LHCN-M2 (cell line): ENCODE measurements at regions not wholly inside any gene's neighbourhood (a gene's known extent, or its start where the extent isn't known, plus 50 kb on each side); places are given as distances from the start of the nearest gene placed in this dataset.

Source experiments
- DNase-seq: peaks from one replicate; pipeline ENCODE4 v3.0.0-alpha.2; 2012; ENCODE audit warnings: low read depth

DNA sequence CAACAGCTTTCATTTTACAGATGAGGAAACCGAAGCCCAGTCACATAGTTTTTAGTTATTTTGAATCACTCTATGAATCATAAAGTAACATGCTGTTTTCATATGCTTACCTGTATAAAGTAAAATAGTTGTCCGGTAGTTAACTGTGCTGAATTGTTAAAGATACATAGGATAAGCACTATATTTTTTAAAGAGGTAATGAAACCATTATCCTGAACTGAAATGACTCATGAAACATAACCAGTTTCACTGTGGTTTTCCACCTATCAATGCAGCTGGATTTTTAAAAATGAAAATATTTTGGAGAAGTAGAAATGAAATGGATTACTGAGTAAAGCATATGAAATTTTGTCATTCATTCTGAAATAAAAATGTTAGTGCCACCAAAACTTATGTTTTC lies 655.0 kb downstream of the OLFM4 start:
- no peak for DNase-seq

DNA sequence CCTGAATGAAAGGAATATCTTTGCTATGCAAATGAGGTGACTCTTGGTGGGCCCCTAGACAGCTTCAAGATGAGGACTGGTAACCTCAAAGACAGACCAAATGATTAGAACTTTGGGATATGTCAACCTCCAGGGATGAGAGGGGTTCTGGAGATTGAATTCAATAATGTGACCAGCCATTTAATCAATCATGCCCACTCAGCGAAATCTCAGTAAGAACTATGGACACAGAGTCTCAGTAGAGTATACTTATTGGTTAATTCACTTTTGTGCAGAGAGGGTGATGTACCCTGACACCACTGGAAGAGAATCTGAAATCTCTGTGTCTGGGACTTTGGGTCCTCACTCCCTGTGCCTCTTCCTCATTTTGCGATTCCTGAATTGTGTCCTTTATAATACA lies 662.8 kb downstream of the OLFM4 start:
- no peak for DNase-seq

DNA sequence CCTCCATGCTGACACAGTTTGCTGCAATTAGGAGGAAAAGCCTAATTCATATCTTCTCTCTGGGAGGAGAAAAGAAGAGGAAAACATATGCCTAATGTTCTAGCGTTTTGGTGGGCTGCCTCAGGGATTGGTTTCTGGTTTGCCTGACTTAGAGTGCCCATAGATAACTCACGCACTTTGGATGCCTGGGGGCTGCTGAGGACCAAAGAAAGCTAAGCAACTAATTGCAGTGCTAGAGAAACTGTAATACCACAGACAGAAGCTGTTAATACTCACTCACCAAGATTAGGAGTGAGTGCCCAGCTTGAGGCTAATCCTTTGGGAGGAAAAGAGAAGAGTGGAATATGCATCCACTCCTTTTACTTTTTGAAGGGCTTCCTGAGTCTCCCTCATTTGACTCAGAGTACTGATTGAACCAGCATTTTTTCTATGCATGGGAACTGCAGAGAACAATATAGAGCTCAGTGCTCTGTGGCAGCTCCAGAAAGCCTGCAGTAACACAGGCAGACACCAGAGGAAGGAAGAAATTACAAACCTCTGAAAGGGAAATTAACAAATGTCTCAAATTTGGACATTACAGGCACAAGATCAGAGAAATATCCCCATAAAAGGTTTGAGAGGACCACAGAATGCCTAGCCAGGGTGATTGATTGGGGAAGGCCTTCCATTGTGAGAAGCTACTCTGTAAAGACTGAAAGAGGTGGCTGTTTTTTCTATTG lies 666.4 kb downstream of the OLFM4 start:
- DNase-seq: no peak

DNA sequence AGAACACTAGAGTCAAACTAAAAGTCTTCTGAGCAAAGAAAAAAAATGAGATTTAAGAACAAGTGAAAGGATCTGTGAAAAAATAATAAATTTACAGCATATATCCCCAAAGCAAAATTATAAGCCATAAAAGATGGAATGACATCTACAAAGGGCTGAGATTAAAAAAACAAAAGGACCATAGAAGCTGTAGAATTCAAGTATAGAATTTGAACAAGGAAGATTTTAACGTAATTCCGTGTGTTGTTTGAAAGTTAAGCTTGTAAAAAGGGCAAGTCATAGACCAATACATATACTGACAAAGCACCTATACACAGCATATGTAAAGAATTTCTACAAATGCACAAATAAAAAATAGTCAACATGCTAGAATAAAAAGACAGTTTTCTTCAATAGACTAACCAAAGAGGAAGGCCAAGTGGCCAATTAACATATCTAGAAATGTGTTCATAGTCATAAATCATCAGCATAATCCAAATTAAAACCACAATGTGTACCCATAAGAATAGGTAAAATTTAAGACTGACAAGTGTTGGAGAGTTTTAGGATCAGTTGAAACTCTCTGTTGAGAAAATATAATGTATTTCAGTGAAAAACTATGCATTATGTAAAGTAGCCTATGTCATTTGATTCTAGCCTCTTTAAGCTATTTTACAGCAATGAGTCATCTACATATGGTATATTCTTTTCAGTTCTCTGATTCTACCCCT lies 674.9 kb downstream of the OLFM4 start:
- no peak for DNase-seq

DNA sequence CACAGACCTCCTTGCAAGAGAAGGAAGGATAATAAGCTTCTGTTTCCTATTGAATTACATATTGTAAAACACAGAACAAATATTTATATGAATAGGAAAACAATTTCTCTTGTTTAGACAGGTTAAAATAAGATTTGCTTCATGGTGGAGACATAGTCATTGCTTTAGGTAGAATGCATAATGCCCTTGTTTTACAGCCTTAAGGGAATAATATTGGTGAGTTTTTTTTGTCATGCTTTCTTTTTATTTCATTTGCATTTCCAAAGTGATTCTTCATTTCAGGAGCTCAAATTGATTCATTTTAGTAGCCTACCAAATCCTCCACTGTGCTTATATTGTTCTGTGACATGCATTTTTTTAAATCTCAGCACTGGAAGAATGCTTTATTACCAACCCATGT lies 690.7 kb downstream of the OLFM4 start:
- DNase-seq: no peak

DNA sequence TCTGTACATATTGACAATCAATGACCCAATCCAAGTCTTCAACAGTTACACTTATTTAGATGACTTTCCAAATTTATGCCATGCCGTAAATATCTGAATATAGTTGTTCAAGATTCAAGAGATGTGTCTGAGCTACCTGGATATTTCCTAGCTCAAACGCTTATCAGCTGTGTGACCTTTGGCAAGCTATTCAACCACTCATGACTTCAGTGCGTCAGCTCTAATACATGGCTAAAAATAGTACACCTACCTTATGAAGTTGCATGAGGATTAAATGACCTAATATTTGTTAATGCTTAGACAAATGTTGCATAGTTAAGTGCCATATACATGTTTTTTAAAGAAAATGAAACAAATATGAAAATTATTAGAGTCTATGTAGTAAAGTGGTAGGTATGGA lies 704.1 kb downstream of the OLFM4 start:
- DNase-seq: no peak

DNA sequence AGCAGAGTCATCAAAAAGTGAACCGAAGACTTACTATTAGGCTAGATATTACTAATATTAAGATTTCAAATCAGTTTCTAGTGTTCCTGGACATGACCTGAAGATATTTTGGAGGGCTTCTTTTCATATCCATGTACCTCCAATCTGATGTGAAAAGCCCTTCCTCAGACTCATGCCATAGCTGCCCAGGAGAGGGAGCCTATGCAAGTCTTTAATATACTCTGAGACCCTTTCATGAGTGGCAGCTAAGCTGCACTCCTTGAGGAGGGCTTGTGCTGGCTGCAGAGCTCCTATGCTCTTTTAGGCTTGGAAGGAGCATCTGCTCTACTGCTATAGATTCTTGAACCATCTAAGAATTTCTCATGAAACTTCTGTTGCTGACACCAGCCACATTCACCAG lies 715.3 kb downstream of the OLFM4 start:
- DNase-seq: no peak

DNA sequence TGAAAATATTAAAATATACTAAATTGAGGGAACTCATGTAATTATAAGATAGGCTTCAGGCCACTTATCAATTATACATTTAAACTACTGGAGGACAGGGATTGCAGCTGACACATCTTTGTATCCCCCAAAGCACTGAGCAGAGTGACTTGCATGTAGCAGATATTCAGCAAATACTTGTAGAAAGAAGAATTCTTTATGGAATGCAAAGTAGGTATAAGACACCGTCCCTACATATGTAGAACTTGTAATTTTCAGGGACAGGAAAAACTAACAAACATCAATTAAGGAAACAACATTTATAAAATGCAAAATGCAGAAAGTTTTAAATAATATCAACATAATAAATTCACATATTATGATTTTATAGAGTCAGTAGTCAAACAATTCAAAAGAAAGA lies 719.2 kb downstream of the OLFM4 start:
- DNase-seq: no peak

DNA sequence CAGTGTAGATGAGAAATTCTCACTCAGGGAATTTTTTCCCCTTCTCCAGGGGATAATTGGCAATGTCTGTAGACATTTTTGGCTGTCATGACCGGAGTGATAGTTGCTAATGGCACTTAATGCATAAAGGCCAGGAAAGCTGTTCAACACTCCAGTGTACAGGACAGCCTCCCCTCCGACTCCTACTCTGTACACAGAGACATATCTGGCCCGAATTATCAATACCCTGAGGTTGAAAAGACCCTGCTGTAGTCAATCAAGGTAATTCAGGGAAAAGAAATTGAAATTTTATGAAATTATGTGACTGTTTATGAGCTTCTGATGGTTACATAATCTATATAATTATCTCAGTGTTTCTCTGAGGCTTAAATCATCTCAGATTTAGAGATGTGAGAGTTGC lies 720.7 kb downstream of the OLFM4 start:
- no peak for DNase-seq

DNA sequence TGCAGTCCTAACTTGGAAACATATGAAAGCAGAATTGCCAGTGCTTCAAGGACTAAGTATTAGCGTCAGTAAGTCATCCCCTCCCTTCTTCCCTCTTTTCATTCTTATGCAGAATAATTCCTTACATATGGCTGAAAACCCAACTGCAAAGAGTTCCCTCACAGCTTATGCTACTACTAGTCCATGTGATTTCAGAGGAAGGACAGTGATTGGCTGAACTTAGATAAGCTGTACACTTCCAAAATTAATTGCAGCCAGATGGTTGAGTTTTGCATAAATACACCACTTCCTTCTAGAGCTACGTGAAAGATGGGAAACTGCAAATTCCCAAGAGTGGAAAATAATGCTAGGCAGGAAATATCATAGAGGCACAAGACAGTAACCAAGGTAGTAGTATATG lies 730.4 kb downstream of the OLFM4 start:
- no peak for DNase-seq

DNA sequence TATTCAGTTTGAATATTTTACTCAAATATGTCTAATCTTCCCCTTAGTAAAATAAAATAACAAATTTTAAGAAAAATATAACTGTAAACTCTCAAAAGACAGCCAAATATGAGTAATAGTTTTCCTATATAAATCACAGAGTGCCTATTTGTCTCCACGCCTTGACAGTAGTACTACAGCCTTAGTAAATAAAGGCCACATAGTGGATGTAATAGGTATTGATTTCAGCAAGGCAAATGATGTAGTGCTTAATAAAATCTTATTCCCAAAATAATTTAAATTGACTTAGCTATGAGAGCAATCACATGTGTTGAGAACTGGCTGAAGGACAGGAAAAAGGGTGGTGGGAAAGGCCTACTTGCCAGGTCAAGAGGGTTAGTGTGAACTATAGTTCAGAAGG lies 747.2 kb downstream of the OLFM4 start:
- DNase-seq: no peak

DNA sequence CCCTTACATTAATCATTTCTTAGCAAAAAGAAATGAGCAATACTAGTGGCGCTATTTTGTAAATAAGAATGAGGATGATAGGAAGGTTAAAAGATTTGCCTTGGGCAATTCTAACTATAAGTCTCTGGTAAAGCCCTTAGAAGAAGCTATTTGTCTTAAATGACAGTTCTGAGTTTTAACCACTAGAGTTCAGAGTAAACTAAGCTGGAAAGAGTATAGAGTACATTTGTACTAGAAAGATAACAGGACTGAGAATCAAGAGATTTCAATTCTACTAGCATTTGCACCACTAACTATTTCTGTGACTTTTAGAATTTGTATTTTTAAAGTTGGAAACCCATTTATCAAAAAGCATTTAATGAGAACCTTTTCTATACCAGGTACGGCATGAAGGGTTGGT lies 750.3 kb downstream of the OLFM4 start:
- DNase-seq: no peak

DNA sequence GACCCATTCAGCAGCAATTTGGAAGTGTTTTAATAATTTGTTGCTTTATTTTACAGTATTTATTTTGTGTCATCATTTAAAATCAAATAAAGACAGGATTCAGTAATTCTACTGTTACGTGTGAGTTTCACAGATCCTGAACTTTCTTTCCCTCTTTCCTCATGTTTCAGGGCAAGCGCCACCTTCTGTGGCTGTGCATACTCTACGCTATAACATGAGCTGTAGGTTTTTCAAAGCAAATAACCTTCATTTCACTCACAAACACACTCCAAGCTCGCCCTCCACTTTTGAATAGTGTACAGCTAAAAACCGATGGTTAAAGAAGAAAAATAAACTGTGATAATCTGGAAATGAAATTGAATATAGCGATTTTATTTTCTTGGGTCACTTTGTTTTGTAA lies 753.3 kb downstream of the OLFM4 start:
- DNase-seq: no peak

DNA sequence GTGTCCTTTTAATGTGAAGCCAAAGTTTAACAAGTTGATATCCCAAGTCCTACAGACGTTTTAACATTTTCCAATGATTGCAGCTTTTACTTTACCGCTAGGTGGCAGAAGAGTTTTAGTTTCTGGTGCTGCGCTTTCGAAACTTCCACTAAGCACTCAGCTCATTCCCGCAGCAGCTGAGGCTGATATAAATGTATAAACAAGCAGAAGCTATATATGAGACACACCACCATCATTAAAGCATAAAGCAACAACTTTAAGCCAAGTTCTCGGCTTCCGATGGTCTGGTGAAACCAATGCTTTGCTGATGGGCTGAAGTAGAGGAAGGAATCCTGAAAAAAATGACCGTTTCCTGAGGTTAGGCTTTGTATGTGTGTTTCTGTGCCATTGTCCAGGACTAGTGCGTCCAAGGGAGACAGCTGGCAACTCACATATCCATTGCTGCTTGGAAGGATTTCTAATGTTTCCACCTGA lies 753.9 kb downstream of the OLFM4 start:
- peak; percentile 25 for DNase-seq

DNA sequence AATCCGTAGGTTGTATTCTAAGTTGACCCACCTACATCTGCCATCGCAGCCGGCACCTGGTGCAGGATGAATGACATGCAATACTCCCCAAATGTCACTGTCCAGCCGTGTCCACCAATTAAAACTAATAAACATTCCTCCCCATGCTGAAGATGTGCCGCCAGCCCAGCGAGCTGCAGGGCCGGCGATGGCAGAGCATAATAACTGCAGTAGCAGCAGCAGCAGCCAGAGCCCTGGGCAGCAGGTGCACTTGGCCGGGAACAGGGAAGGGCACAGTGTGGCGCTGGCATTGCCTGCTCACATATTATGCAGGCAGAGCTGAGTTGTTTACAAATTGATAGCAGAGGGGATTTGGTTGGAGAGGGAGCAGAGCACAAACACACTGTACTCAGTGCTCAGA lies 754.9 kb downstream of the OLFM4 start:
- DNase-seq: no peak

DNA sequence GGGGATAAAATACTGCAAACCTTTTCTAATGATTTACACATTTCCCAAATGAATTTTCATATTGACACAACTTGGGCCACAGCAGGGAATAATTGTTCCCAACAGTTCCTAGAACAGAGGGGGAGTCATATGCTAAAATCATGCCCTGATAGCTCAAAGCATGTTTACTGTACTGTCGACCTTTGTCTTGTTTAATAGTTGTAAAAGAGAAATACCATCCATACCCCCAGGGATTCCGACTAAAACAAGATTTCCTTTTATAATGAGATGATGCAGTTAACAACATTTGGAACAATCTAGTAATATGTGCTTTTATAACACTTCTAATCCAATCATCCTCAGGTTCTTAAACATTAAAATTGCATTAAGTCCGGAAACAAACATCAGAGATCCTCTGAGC lies 759.7 kb downstream of the OLFM4 start:
- DNase-seq: no peak

DNA sequence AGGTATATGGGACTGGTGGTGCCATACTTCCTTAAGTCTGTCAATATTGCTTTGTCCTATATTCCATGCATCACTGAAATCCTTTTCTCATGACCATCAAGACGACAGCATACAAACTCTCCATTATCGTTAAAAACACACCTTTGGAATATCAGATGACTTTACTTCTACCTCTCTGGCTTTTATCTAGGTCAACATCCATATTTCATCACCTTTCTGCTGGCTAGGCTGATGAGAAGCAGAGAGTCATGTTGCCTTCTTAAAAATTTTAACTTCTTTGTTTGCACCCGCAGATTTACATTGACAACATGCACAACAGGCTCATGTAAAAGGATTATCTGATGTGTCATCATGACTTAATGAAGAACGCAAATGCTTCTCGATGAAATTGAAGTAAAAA lies 771.4 kb downstream of the OLFM4 start:
- DNase-seq: no peak

DNA sequence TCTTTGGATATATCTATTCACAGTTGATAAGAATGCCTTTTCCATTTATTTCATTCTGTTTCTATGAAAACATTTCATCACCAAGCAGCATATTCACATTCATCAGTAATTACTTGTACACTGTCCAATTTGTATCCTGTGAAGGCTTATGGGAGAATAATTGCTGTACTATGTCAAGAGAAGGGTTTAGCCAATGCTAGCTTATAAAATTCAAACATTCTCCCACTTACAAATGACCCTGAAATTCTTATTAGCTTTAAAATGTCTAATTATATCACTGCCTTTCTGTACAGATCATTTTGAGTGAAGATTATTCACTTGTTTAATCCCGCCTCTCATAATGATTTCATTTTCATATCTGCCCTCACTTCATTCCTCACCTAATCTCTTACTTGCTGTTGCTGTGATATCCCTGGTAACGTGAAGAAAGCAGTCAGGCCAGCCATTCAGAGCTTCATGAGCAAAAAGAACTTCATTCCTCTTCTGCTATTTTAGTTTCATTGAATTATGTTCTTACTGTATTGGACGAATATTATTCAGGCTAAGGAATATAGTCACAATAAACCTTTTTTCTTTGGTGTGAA lies 778.7 kb downstream of the OLFM4 start:
- DNase-seq: no peak

DNA sequence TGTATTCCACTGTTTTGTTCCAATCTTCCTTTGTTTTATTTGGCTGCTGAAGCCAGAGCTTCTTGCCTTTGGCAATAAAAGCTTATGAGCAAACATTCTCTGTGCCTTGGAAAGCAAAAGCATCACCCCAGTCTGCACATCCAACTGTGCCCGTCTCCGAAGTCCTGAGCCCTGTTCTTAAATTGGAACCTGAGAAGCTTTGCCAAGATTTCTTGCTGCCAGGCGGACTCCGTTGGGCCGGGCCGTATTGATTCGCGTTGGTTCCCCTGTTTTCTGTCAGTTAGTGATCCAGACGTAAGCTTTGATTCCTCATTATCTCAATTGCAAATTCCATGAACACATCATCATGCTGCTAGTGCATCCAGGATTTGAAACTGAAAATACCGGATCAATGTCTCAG lies 793.0 kb downstream of the OLFM4 start:
- no peak for DNase-seq

DNA sequence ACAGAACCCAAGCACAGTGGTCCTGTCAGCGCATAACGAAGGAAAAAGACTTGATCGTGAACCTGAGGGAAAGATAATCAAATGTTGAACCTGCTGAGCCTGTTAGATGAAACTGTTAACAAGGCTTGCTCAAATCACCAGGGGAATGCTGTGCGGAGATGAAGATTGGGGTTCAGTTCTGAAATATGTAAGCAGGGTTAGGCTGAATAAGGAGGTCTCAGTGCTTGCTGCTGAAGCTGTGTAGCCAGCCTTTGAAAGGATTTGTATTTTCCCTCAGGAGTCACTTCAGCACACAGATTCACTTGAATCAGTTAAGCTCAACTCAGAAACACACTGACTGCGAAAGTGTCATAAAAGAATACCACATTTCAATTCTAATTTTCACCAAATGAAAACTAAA lies 793.5 kb downstream of the OLFM4 start:
- no peak for DNase-seq

DNA sequence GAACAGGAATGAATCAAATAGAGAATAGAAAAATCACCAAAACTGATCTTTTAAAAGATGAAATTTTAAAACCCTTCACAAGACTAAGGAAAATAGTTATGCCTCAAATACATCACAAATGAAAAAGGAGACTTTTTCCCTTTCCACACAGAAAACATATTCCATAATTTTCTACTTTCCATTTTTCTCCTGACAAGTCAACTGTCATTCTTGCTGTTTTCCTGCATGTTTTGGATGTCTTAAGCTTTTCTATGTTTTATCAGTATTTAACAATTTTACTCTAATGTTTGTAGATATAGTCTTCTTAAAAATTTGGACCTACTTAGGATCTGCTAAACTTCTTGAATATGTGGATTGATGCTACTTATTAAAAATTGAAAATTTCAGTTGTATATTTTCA lies 810.8 kb downstream of the OLFM4 start:
- DNase-seq: no peak

DNA sequence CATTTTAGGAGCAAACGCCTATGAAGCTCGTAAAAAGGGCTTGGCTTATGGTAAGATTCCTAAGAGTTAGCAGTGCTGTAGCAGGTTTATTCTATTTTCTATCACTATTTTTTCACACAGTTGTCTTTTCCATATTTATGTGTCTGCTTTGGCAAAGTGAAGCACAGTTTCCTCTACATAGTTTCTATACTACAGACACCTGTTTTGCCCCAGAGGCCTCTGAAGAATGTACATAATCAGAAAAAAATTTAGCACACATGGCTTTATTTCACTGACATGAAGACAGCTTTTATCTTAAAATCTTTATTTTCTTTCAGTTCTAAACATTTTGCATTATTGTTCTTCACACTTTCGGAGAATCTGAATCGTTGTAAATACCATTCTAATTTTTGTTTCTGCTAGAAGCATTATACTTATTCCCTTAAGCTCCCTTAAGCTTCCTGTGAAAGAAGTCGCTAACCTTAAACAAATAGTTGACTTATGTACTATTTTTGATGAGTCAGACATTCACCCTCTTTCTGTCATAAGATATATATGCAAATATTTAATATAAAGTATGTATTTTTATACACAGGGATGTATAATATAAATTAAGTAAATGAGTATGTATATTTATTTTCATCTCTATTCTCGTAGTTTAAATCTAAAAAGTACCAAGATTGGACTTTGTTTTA lies 816.0 kb downstream of the OLFM4 start:
- no peak for DNase-seq

DNA sequence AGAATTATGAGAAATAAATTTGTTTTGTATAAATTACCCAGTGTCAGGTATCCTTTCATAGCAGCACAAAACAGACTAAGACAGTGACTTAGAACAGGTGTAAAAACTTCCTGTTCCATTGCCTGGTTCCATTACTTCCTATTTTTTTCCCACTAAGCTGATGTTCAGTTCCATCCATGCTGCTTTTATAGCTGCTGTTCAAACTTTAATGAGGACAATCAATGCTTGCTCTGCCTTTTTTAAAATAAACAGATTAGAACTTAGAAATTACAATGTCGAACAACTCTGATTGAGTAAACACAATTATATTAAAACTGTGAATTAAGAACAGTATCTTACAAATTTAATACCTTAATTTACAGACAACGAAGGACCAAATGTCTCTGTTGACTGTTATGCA lies 818.9 kb downstream of the OLFM4 start:
- no peak for DNase-seq
